22Rv1 (cell line): ENCODE measurements at regions not wholly inside any gene's neighbourhood (a gene's known extent, or its start where the extent isn't known, plus 50 kb on each side); places are given as distances from the start of the nearest gene placed in this dataset.

Experiments used
- H3K27ac ChIP-seq: fragments of 450-650 bp; 2 replicates; pipeline ENCODE4 v1.5.1; 2017
- CTCF ChIP-seq: fragments of 450-650 bp; IDR thresholded peaks from 2 replicates; pipeline ENCODE4 v1.5.1; 2017; ENCODE audit warnings: mild to moderate bottlenecking
- ZFX ChIP-seq: fragments of 450-650 bp; IDR thresholded peaks from 2 replicates; pipeline ENCODE4 v1.6.1; 2017; ENCODE audit warnings: antibody characterized with exemption, borderline replicate concordance

GRCh38 chr10:2972810-2973209 is 94.5 kb upstream of the PFKP start:
- H3K27ac ChIP-seq = no peak overlapping the region
- TF ChIP-seq CTCF (no peak), ZFX (no peak)

GRCh38 chr10:2972216-2972615 is 95.1 kb upstream of the PFKP start:
- no peak overlapping the region for H3K27ac ChIP-seq

GRCh38 chr10:2970190-2970823 is 97.0 kb upstream of the PFKP start:
- H3K27ac ChIP-seq = no peak overlapping the region
- TF ChIP-seq CTCF = no peak
- TF ChIP-seq ZFX = no peak

More at GRCh38 chr10:2972216-2972615, 95.1 kb upstream of the PFKP start:
- no peak for TF ChIP-seq CTCF
- TF ChIP-seq ZFX = no peak

GRCh38 chr10:2968401-2969058 is 98.8 kb upstream of the PFKP start:
- TF ChIP-seq ZFX (no peak), CTCF (no peak)
- H3K27ac ChIP-seq = no peak overlapping the region

- TF ChIP-seq CTCF (no peak), ZFX (no peak)
These were observed 101.2 kb upstream of the PFKP start for GRCh38 chr10:2966134-2966533.

GRCh38 chr10:2964632-2965296 is 102.6 kb upstream of the PFKP start:
- no peak overlapping the region for H3K27ac ChIP-seq
- TF ChIP-seq ZFX = no peak
- TF ChIP-seq CTCF = no peak

More at GRCh38 chr10:2966134-2966533, 101.2 kb upstream of the PFKP start:
- H3K27ac ChIP-seq = no peak overlapping the region
